Fibroblast of mammary gland (primary cell): ENCODE measurements at regions not wholly inside any gene's neighbourhood (a gene's known extent, or its start where the extent isn't known, plus 50 kb on each side); places are given as distances from the start of the nearest gene placed in this dataset.

ENCODE experiments used
- DNase-seq: peaks from one replicate; pipeline ENCODE4 v3.0.0-alpha.2; 2010; ENCODE audit warnings: low read depth
- H3K4me3 ChIP-seq: 2 replicates; pipeline ENCODE4 v1.5.1; 2011; ENCODE audit warnings: low read depth, mild to moderate bottlenecking, low read length, moderate library complexity; ENCODE audit not compliant: control insufficient read depth
- TF ChIP-seq, protein P1 (sequence below): conservative IDR thresholded peaks from 2 replicates; pipeline ENCODE4 v1.5.1; 2011; ENCODE audit warnings: low read depth, low read length, inconsistent platforms; ENCODE audit not compliant: control insufficient read depth, insufficient read depth

DNA sequence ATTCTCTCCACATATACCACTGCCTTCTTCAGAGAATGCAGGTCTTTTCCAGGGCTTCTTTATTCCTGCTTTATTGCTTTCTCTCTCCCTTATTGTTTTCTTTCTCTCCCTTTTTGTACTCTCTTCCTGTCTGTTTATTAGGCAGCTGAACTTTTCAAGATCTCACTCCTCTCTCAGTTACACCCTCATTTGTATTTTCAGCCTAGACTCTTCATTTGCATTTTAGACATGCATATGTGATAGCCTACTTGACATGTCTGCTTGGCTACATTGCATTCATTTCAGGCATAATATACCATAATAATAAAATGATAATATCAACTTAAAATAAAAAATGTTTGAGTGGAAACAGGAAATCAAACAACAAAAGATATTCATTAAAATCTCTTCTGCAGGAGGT is 377.9 kb upstream of the TNC start:
- DNase-seq: no peak
- no peak overlapping the region for H3K4me3 ChIP-seq
- TF ChIP-seq, protein P1, sequence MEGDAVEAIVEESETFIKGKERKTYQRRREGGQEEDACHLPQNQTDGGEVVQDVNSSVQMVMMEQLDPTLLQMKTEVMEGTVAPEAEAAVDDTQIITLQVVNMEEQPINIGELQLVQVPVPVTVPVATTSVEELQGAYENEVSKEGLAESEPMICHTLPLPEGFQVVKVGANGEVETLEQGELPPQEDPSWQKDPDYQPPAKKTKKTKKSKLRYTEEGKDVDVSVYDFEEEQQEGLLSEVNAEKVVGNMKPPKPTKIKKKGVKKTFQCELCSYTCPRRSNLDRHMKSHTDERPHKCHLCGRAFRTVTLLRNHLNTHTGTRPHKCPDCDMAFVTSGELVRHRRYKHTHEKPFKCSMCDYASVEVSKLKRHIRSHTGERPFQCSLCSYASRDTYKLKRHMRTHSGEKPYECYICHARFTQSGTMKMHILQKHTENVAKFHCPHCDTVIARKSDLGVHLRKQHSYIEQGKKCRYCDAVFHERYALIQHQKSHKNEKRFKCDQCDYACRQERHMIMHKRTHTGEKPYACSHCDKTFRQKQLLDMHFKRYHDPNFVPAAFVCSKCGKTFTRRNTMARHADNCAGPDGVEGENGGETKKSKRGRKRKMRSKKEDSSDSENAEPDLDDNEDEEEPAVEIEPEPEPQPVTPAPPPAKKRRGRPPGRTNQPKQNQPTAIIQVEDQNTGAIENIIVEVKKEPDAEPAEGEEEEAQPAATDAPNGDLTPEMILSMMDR: no peak

DNA sequence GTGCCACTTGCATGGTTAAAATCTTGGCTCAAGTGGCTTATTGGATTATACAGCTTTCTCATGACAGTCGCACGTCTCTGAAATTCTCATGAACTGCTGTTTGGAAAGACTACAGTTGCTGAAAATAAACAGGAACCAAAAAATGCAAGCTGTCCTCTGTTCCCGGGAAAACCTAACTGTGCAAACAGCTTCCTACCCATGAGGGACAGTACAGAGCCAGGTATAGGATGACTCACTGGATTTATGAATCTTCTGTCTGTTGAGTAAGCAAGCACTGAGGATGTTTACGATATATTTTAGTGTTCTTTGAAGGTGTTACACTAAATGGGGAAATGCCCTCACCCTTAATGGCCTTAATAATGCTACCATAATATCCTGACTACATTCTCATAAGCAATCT is 380.3 kb upstream of the TNC start:
- TF ChIP-seq, protein P1: no peak
- DNase-seq: no peak
- no peak overlapping the region for H3K4me3 ChIP-seq

DNA sequence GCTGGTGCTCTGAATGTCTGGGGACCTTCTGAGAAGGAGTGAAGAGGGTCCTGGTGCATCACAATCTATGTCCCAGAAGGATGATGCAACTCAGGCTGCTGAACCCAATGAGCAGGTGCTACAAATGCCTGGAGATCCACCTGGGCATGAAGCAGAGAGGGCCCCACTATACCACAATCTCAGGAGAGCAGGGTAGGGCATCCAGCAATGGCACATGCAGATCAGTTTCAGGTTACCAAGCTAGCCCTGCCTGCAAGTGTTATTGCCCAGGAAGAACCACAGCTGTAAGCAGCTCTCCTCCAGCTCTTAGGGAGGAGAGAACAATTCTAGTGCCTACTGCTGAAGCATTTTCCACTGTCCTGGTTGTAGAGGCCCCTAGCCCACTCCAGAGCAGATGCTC is 389.2 kb upstream of the TNC start:
- no peak overlapping the region for H3K4me3 ChIP-seq
- DNase-seq: no peak
- TF ChIP-seq, protein P1: no peak

DNA sequence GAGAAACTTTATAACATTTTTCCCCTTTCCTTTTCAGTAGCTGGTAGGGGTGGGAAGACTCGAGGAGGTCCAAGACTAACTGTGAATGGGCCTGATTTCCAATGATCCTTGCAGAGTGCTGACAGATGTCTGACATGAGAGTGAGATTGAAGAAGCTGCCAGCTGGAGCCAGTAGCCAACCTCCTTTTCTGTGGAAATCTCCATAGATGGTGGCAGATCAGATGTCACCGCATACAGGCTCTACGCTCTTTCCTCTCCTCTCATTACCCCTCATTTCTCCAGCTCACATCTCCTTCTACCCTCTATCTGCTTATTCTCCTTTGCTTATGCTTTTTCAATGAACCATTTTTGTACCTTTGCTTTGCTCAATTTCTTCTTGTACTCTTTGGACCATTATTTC is 395.2 kb upstream of the TNC start:
- TF ChIP-seq, protein P1: no peak
- no peak for DNase-seq
- no peak overlapping the region for H3K4me3 ChIP-seq

DNA sequence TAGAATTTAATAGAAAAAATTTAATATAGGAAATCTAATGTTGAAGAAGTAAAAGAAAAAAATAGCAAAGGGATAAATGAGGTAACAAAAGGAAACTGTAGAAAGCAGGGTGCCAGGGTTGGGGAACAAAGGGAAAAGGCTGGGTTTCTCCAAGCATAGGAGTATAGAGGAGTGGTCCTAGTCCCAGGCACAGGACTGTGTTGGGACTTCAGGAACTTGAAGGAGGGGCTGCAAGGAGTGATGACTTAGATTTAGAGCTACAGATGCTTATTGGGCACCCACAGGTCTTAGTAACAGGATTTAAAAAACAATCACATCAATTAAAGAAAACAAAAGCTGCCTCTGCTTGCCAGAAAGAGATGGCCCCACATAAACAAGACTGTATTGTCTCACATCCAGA is 396.5 kb upstream of the TNC start:
- TF ChIP-seq, protein P1: no peak
- no peak overlapping the region for H3K4me3 ChIP-seq
- no peak for DNase-seq

DNA sequence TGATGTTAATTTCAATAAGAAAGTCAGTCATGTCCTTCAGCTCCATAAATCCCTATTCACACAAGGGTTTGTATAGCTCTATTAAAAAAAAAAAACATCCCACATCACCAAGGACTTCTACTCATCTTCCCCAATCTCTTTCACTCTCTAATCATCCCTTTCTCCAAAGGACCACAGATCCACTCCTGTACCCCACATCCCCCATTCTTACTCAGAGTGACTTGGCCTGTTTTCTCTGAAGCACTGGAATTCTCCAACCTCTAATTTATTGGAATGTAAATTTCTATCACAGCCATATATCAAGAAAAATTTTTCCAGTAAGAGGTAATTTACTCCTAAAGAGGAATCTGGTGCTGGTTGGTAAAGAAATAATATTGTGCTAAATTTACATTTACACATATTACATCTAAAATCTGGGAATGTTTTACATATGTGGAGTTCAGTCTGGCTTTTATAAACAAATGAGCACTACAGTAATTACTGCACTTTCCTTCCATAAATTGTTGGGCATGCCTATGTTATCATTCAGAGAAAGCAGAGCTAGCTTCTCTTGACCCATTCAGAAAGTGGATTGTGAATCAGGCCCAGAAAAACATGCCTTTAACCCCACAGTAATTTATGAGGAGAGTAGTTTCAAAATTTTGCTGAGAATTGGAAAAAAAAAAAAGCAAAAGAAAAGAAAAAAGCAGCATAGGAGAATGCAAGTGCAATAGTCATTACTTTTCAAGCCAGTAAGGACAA is 399.5 kb upstream of the TNC start:
- TF ChIP-seq, protein P1: no peak
- DNase-seq: no peak
- no peak overlapping the region for H3K4me3 ChIP-seq

DNA sequence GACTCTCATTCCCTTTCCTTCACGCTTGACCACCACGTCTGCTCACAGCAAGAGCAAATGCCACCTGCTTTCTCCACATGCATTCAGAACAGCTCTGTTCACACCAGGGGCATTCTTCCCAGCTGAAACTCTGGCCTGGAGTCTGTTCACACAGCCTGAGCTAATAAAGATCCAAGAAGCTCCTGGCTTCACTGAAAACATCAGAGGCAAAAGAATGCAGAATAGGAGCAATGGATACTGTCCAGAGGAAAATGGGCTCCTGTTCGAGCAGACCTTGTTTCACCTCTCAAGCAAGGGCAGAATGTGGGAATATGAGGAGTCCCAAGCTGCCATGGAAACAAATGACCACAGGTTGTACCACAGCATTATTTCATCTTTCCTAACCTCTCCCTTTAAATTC is 402.7 kb upstream of the TNC start:
- no peak overlapping the region for H3K4me3 ChIP-seq
- no peak for DNase-seq

More for the DNA sequence above, 402.7 kb upstream of the TNC start:
- TF ChIP-seq, protein P1: no peak
